Endothelial cell of umbilical vein (primary cell): ENCODE measurements at regions not wholly inside any gene's neighbourhood (a gene's known extent, or its start where the extent isn't known, plus 50 kb on each side); places are given as distances from the start of the nearest gene placed in this dataset.

Experiments used
- EZH2 ChIP-seq: IDR thresholded peaks from 2 replicates; pipeline ENCODE4 v1.6.1; 2012; ENCODE audit warnings: borderline replicate concordance, low read depth, mild to moderate bottlenecking, moderate library complexity, low read length, inconsistent platforms; ENCODE audit not compliant: severe bottlenecking
- FOS ChIP-seq: IDR thresholded peaks from 2 replicates; pipeline ENCODE4 v1.6.1; 2011; ENCODE audit warnings: mild to moderate bottlenecking, low read length, moderate library complexity, borderline replicate concordance; ENCODE audit not compliant: insufficient read depth
- GATA2 ChIP-seq: IDR thresholded peaks from 2 replicates; pipeline ENCODE4 v1.7.0; 2011; ENCODE audit warnings: low read depth, mild to moderate bottlenecking, moderate library complexity, mixed read lengths, low read length; ENCODE audit not compliant: insufficient read length, insufficient read depth
- JUN ChIP-seq: IDR thresholded peaks from 2 replicates; pipeline ENCODE4 v1.6.1; 2011; ENCODE audit warnings: borderline replicate concordance, low read depth; ENCODE audit not compliant: insufficient read length, insufficient read depth
- MYC ChIP-seq: IDR thresholded peaks from one replicate; pipeline ENCODE4 v1.6.1; 2011; ENCODE audit warnings: mild to moderate bottlenecking, low read depth, low read length
- POLR2A ChIP-seq: IDR thresholded peaks from 2 replicates; pipeline ENCODE4 v1.6.1; 2012; ENCODE audit warnings: low read depth, mild to moderate bottlenecking, control low read depth, low read length
- POLR2AphosphoS5 ChIP-seq: IDR thresholded peaks from 2 replicates; pipeline ENCODE4 v1.6.1; 2012; ENCODE audit warnings: low read depth, mild to moderate bottlenecking, control low read depth, low read length, moderate library complexity; ENCODE audit not compliant: insufficient read depth
- TF ChIP-seq, protein P1 (sequence below), 2 donors: IDR thresholded peaks; 1 replicate in 1 of 2; 2 replicates in 1 of 2; pipeline ENCODE4 v1.5.1; 2011; ENCODE audit warnings: low read length in 2 of 2, mild to moderate bottlenecking in 2 of 2, moderate library complexity in 2 of 2, control low read depth in 1 of 2, inconsistent platforms in 1 of 2, low read depth in 1 of 2; ENCODE audit not compliant: insufficient read depth in 1 of 2; ENCODE audit errors: extremely low read depth in 1 of 2
- TF ChIP-seq, protein P2 (sequence below): IDR thresholded peaks from 2 replicates; pipeline ENCODE4 v1.6.1; 2011; ENCODE audit not compliant: insufficient read depth, insufficient read length

GRCh38 chr15:93656041-93656440, 567.0 kb upstream of the RGMA start:
- TF ChIP-seq EZH2 = no peak
- TF ChIP-seq POLR2A = no peak
- TF ChIP-seq, protein P1, sequence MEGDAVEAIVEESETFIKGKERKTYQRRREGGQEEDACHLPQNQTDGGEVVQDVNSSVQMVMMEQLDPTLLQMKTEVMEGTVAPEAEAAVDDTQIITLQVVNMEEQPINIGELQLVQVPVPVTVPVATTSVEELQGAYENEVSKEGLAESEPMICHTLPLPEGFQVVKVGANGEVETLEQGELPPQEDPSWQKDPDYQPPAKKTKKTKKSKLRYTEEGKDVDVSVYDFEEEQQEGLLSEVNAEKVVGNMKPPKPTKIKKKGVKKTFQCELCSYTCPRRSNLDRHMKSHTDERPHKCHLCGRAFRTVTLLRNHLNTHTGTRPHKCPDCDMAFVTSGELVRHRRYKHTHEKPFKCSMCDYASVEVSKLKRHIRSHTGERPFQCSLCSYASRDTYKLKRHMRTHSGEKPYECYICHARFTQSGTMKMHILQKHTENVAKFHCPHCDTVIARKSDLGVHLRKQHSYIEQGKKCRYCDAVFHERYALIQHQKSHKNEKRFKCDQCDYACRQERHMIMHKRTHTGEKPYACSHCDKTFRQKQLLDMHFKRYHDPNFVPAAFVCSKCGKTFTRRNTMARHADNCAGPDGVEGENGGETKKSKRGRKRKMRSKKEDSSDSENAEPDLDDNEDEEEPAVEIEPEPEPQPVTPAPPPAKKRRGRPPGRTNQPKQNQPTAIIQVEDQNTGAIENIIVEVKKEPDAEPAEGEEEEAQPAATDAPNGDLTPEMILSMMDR (IDR thresholded peaks at IDR 0.05; ENCODE audit: extremely low read depth in 1 of 2, insufficient read depth in 1 of 2, low read depth in 1 of 2, low read length in 2 of 2) = no peak
- no peak for TF ChIP-seq MYC
- no peak for TF ChIP-seq POLR2AphosphoS5
- TF ChIP-seq JUN = no peak
- TF ChIP-seq GATA2 = no peak
- TF ChIP-seq, protein P2, sequence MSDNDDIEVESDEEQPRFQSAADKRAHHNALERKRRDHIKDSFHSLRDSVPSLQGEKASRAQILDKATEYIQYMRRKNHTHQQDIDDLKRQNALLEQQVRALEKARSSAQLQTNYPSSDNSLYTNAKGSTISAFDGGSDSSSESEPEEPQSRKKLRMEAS = no peak
- TF ChIP-seq FOS = no peak
